OCI-LY3 (cell line): ENCODE measurements at regions not wholly inside any gene's neighbourhood (a gene's known extent, or its start where the extent isn't known, plus 50 kb on each side); places are given as distances from the start of the nearest gene placed in this dataset.

Experiments
- H2AFZ ChIP-seq: fragments of 200-600, 300-600 bp; shearing (Covaris generic); 2 replicates; pipeline ENCODE4 v1.6.0; 2014; ENCODE audit warnings: antibody characterized with exemption, low read depth, low read length
- H3K27ac ChIP-seq: fragments of 200-600, 300-600 bp; sonication (generic); 2 replicates; pipeline ENCODE4 v1.5.1; 2014; ENCODE audit warnings: mild to moderate bottlenecking, low read length, moderate library complexity, mixed read lengths
- H3K27me3 ChIP-seq: fragments of 200-600, 300-600 bp; sonication (generic); 2 replicates; pipeline ENCODE4 v1.6.1; 2014; ENCODE audit warnings: low read depth, low read length, mixed read lengths
- H3K36me3 ChIP-seq: fragments of 200-600, 300-600 bp; sonication (generic); replicated peaks from 2 replicates; pipeline ENCODE3; 2014; ENCODE audit warnings: low read depth, low read length, mixed read lengths
- H3K4me1 ChIP-seq: fragments of 300-600, 200-600 bp; sonication (generic); 2 replicates; pipeline ENCODE4 v1.6.1; 2014; ENCODE audit warnings: low read length, mixed read lengths
- H3K4me2 ChIP-seq: fragments of 200-600, 300-600 bp; sonication (generic); 2 replicates; pipeline ENCODE4 v1.6.1; 2014; ENCODE audit warnings: low read length, mixed read lengths
- H3K4me3 ChIP-seq: fragments of 300-600, 200-600 bp; sonication (generic); 2 replicates; pipeline ENCODE4 v1.5.1; 2014; ENCODE audit warnings: antibody characterized with exemption, mild to moderate bottlenecking, low read length, moderate library complexity
- H3K79me2 ChIP-seq: fragments of 300-600, 200-600 bp; shearing (Covaris generic); 2 replicates; pipeline ENCODE4 v1.6.1; 2014; ENCODE audit warnings: mild to moderate bottlenecking, low read length, mixed read lengths
- H3K9ac ChIP-seq: fragments of 300-600, 200-600 bp; shearing (Covaris generic); 2 replicates; pipeline ENCODE4 v1.6.0; 2014; ENCODE audit warnings: mild to moderate bottlenecking, low read length, moderate library complexity
- H3K9me3 ChIP-seq: fragments of 200-600, 300-600 bp; shearing (Covaris generic); 2 replicates; pipeline ENCODE4 v1.6.1; 2014; ENCODE audit warnings: low read length, mixed read lengths; ENCODE audit not compliant: insufficient read depth
- H4K20me1 ChIP-seq: fragments of 200-600, 300-600 bp; sonication (generic); 2 replicates; pipeline ENCODE4 v1.6.1; 2016; ENCODE audit warnings: low read length, mixed read lengths; ENCODE audit not compliant: insufficient read depth
- EZH2phosphoT487 ChIP-seq: fragments of 200-600 bp; shearing (Covaris generic); IDR thresholded peaks from 2 replicates; pipeline ENCODE4 v1.6.1; 2018; ENCODE audit warnings: antibody characterized with exemption, mixed run types, low read depth
- TF ChIP-seq, protein P1 (sequence below): fragments of 200-600, 300-600 bp; sonication (generic); IDR thresholded peaks from 2 replicates; pipeline ENCODE4 v1.5.1; 2014; ENCODE audit warnings: antibody characterized with exemption, low read length, low read depth

DNA sequence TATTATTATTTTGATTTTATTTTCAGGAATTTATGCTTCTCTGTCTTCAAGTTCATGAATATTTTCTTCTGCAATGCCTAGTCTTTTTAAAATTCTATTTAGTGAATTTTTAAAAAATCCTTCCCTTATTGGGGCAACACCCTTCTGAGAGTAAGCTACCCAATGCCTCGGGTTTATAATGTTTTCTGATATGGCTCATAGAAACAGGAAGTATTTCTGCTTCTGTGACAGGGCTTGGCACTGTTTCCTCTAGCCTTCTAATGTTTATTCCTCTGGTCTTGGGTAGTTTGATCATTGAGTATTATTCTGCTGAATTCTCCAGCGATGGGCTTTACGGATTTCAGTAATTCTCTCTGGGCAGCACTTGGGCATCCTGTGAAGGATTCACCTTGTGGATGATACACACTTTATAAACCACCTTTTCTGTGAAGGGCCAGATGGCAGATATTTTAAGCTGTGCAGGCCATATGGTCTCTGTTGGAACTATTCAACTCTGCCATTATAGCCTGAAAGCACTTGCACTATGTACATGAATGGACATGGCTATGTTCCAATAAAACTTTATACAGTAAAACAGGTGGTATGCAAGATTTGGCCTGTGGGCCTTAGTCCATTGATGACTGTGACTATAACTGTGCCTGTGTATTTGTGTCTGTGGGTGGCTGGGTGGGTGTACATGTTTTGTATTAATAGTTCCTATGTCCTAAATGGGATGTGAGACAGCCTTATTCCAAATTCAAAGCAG is 95.9 kb upstream of the FAT1 start:
- Histone ChIP-seq H2AFZ (no peak overlapping the region), H3K79me2 (no peaks in the 10 kb centered on the region), H3K4me2 (no peak overlapping the region), H3K27me3 (no peaks in the 10 kb centered on the region), H3K27ac (no peak overlapping the region), H3K9me3 (no peaks in the 10 kb centered on the region), H3K36me3 (no peaks in the 10 kb centered on the region), H3K9ac (no peak overlapping the region), H3K4me3 (no peak overlapping the region), H3K4me1 (no peaks in the 10 kb centered on the region), H4K20me1 (no peaks in the 10 kb centered on the region)
- no peak for TF ChIP-seq EZH2phosphoT487
- TF ChIP-seq, protein P1, sequence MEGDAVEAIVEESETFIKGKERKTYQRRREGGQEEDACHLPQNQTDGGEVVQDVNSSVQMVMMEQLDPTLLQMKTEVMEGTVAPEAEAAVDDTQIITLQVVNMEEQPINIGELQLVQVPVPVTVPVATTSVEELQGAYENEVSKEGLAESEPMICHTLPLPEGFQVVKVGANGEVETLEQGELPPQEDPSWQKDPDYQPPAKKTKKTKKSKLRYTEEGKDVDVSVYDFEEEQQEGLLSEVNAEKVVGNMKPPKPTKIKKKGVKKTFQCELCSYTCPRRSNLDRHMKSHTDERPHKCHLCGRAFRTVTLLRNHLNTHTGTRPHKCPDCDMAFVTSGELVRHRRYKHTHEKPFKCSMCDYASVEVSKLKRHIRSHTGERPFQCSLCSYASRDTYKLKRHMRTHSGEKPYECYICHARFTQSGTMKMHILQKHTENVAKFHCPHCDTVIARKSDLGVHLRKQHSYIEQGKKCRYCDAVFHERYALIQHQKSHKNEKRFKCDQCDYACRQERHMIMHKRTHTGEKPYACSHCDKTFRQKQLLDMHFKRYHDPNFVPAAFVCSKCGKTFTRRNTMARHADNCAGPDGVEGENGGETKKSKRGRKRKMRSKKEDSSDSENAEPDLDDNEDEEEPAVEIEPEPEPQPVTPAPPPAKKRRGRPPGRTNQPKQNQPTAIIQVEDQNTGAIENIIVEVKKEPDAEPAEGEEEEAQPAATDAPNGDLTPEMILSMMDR = no peak

DNA sequence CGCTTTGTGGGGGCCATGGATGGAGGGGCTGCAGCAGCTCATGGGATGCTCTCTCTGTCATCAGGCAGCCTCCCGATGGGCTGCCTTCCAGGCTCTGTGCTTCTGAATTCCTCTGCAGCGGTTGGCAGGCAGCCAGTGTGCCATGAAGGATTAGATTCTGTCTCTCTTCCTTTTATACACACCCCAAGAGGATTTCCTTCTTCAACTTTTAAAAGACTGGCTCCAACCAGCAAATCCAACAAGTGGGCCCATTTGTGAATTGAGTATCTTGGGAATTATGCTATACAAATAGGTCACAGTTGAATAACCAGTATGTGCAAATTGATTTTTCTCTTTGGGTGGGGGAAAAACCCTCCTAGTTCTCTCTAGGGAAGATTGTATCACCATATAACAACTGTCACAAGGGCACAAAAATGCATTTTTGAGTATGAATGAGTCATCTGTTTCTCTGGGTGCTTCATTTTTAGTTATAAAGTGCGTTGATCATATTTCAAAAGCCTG is 96.8 kb upstream of the FAT1 start:
- Histone ChIP-seq H3K36me3 (no peaks in the 10 kb centered on the region), H3K27ac (no peak overlapping the region), H3K4me3 (no peak overlapping the region), H4K20me1 (no peaks in the 10 kb centered on the region), H3K9ac (no peak overlapping the region), H3K79me2 (no peaks in the 10 kb centered on the region), H3K4me2 (no peak overlapping the region), H3K4me1 (no peaks in the 10 kb centered on the region), H2AFZ (no peak overlapping the region), H3K27me3 (no peaks in the 10 kb centered on the region), H3K9me3 (no peaks in the 10 kb centered on the region)
- no peak for TF ChIP-seq EZH2phosphoT487
- TF ChIP-seq, protein P1 = no peak

DNA sequence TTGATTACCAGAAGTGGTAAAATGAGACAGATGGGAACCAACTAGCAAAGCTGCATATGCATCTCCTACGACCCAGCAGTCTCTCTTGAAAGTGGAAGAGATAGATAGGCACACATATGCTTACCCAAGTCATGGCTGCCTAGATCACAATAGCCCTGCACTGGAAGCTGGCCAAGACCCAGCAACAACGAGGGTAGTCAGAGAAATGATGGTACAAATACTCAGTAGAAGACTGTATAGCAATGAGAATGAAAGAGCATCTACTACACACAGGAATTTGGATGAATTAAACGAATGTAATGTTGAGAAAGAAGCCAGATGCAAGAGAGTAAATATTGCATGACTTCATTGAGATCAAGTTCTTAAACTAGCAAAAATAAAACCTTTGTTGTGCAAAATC is 100.3 kb upstream of the FAT1 start:
- Histone ChIP-seq H3K9ac (no peak overlapping the region), H4K20me1 (no peaks in the 10 kb centered on the region), H3K36me3 (no peaks in the 10 kb centered on the region), H3K27ac (no peak overlapping the region), H3K4me1 (no peaks in the 10 kb centered on the region), H3K4me3 (no peak overlapping the region), H3K4me2 (no peak overlapping the region), H2AFZ (no peak overlapping the region), H3K27me3 (no peaks in the 10 kb centered on the region), H3K79me2 (no peaks in the 10 kb centered on the region), H3K9me3 (no peaks in the 10 kb centered on the region)
- TF ChIP-seq, protein P1 = no peak
- TF ChIP-seq EZH2phosphoT487 = no peak

DNA sequence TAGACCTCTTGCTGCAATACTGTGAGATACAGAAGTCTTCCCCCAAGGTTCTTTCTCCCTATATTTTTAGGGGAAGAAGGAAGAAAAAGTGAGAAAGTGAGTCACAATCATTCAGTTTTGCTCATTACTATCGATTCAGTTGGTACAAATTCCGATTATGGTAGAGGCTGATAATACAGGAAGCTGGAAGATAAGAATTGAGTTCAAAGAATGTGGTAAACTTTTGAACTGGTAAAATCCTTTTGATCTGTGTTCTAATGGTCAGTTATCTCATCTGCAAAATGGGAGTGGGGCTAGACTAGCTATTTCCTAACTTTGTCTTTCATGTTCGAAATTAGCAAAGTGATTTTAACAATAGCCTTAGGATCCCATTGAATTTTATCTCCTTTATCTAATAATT is 101.4 kb upstream of the FAT1 start:
- Histone ChIP-seq H3K4me2 (no peak overlapping the region), H2AFZ (no peak overlapping the region), H3K27ac (no peak overlapping the region), H3K4me3 (no peak overlapping the region), H3K9me3 (no peaks in the 10 kb centered on the region), H3K9ac (no peak overlapping the region), H3K4me1 (no peaks in the 10 kb centered on the region), H3K36me3 (no peaks in the 10 kb centered on the region), H3K79me2 (no peaks in the 10 kb centered on the region), H3K27me3 (no peaks in the 10 kb centered on the region), H4K20me1 (no peaks in the 10 kb centered on the region)
- TF ChIP-seq, protein P1 = no peak
- TF ChIP-seq EZH2phosphoT487 = no peak
